PC-3 (cell line): ENCODE measurements at regions not wholly inside any gene's neighbourhood (a gene's known extent, or its start where the extent isn't known, plus 50 kb on each side); places are given as distances from the start of the nearest gene placed in this dataset.

Source experiments
- EZH2 ChIP-seq: fragments of 300-600 bp; sonication (generic); IDR thresholded peaks from one replicate; pipeline ENCODE4 v1.6.1; 2017; ENCODE audit warnings: antibody characterized with exemption, mild to moderate bottlenecking, low read length; ENCODE audit not compliant: unreplicated experiment
- EZH2phosphoT487 ChIP-seq: fragments of 300-600 bp; sonication (generic); IDR thresholded peaks from 2 replicates; pipeline ENCODE4 v1.6.1; 2018; ENCODE audit warnings: mild to moderate bottlenecking, antibody characterized with exemption, low read length, borderline replicate concordance
- TF ChIP-seq, protein P1 (sequence below): fragments of 300-600 bp; sonication (generic); conservative IDR thresholded peaks from 2 replicates; pipeline ENCODE4 v1.5.1; 2017; ENCODE audit warnings: antibody characterized with exemption, low read depth, mild to moderate bottlenecking, low read length

DNA sequence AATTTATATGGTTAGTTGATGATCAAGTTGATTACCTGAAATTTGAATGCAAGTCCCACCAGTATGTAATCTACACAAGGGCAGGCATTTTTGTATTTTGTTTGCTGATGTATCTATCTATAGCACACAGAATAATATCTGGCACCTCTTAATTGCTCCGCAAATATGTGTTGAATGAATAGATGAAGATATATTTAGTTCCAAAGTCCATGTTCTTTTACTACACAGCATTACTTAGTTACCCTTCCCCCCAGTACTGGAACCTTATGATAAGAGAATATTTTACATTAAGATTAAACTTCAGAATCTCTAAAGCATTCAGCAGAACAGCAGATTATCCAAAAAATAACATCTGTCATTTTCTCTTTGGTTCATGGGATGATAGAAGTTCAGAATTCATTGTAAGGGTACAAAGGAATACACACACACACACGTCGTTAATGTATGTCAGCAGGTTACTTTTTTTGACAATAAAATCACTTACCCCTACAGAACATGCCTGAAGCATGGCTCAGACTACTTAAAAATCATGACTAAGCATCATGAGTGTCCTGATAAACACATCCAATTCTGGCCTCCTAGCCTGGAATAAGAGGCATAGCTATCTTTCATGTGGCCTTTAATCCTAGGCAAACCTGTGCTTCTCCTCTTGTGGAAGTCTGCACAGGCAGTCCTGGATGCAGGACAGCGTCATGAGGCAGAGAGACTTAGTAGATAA, 148.9 kb upstream of the TBC1D5 start:
- TF ChIP-seq, protein P1, sequence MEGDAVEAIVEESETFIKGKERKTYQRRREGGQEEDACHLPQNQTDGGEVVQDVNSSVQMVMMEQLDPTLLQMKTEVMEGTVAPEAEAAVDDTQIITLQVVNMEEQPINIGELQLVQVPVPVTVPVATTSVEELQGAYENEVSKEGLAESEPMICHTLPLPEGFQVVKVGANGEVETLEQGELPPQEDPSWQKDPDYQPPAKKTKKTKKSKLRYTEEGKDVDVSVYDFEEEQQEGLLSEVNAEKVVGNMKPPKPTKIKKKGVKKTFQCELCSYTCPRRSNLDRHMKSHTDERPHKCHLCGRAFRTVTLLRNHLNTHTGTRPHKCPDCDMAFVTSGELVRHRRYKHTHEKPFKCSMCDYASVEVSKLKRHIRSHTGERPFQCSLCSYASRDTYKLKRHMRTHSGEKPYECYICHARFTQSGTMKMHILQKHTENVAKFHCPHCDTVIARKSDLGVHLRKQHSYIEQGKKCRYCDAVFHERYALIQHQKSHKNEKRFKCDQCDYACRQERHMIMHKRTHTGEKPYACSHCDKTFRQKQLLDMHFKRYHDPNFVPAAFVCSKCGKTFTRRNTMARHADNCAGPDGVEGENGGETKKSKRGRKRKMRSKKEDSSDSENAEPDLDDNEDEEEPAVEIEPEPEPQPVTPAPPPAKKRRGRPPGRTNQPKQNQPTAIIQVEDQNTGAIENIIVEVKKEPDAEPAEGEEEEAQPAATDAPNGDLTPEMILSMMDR, result no peak
- TF ChIP-seq EZH2phosphoT487 (no peak), EZH2 (no peak)
